DND-41 (cell line): ENCODE measurements at regions not wholly inside any gene's neighbourhood (a gene's known extent, or its start where the extent isn't known, plus 50 kb on each side); places are given as distances from the start of the nearest gene placed in this dataset.

Source experiments
- ATAC-seq: fragments of 200-7000 bp; cut with Tn5 transposase; 3 replicates; pipeline ENCODE4 v1.9.1; 2021; ENCODE audit warnings: low read depth; ENCODE audit not compliant: insufficient read depth
- DNase-seq: peaks from one replicate; pipeline ENCODE4 v3.0.0-alpha.2; 2020
- H2AFZ ChIP-seq: 2 replicates; pipeline ENCODE4 v1.6.0; 2012; ENCODE audit warnings: low read depth, low read length
- H3K27ac ChIP-seq: 2 replicates; pipeline ENCODE4 v1.5.1; 2012; ENCODE audit warnings: low read length, inconsistent platforms
- H3K27me3 ChIP-seq: fragments of 200-600 bp; sonication (generic); 2 replicates; pipeline ENCODE4 v1.6.0; 2012; ENCODE audit warnings: low read length, mild to moderate bottlenecking, inconsistent platforms; ENCODE audit not compliant: insufficient read depth, poor library complexity
- H3K36me3 ChIP-seq: 2 replicates; pipeline ENCODE4 v1.5.1; 2012; ENCODE audit warnings: low read length, inconsistent platforms; ENCODE audit not compliant: insufficient read depth
- H3K4me1 ChIP-seq: 2 replicates; pipeline ENCODE4 v1.5.1; 2012; ENCODE audit warnings: mild to moderate bottlenecking, low read length; ENCODE audit not compliant: insufficient read depth
- H3K4me2 ChIP-seq: 2 replicates; pipeline ENCODE4 v1.6.0; 2012; ENCODE audit warnings: mild to moderate bottlenecking, moderate library complexity, low read length, inconsistent platforms; ENCODE audit not compliant: insufficient read depth
- H3K4me3 ChIP-seq, 2 experiments: fragments of 200-600 bp in 1 of 2; shearing (Covaris generic) in 1 of 2; 2 replicates each; pipeline ENCODE4 v1.5.1; 2012 to 2016; ENCODE audit warnings: inconsistent platforms in 2 of 2, low read length in 2 of 2, mild to moderate bottlenecking in 2 of 2, low read depth in 1 of 2, moderate library complexity in 1 of 2
- H3K79me2 ChIP-seq: 2 replicates; pipeline ENCODE4 v1.6.0; 2012; ENCODE audit warnings: low read length, inconsistent platforms; ENCODE audit not compliant: insufficient read depth
- H3K9ac ChIP-seq: 2 replicates; pipeline ENCODE4 v1.6.0; 2012; ENCODE audit warnings: low read depth, mild to moderate bottlenecking, inconsistent platforms, low read length, moderate library complexity
- H3K9me3 ChIP-seq: 2 replicates; pipeline ENCODE4 v1.5.1; 2012; ENCODE audit warnings: low read length, moderate library complexity, mild to moderate bottlenecking, inconsistent platforms; ENCODE audit not compliant: insufficient read depth, severe bottlenecking
- H4K20me1 ChIP-seq: 2 replicates; pipeline ENCODE4 v1.6.0; 2012; ENCODE audit warnings: low read length; ENCODE audit not compliant: insufficient read depth
- EZH2 ChIP-seq: IDR thresholded peaks from 3 replicates; pipeline ENCODE4 v1.6.1; 2012; ENCODE audit warnings: borderline replicate concordance, low read depth, mild to moderate bottlenecking, moderate library complexity, low read length, inconsistent platforms; ENCODE audit not compliant: severe bottlenecking
- TF ChIP-seq, protein P1 (sequence below): IDR thresholded peaks from 2 replicates; pipeline ENCODE4 v1.5.1; 2012; ENCODE audit warnings: borderline replicate concordance, low read length, moderate library complexity, mild to moderate bottlenecking; ENCODE audit not compliant: poor library complexity, severe bottlenecking; ENCODE audit errors: extremely low read depth

DNA sequence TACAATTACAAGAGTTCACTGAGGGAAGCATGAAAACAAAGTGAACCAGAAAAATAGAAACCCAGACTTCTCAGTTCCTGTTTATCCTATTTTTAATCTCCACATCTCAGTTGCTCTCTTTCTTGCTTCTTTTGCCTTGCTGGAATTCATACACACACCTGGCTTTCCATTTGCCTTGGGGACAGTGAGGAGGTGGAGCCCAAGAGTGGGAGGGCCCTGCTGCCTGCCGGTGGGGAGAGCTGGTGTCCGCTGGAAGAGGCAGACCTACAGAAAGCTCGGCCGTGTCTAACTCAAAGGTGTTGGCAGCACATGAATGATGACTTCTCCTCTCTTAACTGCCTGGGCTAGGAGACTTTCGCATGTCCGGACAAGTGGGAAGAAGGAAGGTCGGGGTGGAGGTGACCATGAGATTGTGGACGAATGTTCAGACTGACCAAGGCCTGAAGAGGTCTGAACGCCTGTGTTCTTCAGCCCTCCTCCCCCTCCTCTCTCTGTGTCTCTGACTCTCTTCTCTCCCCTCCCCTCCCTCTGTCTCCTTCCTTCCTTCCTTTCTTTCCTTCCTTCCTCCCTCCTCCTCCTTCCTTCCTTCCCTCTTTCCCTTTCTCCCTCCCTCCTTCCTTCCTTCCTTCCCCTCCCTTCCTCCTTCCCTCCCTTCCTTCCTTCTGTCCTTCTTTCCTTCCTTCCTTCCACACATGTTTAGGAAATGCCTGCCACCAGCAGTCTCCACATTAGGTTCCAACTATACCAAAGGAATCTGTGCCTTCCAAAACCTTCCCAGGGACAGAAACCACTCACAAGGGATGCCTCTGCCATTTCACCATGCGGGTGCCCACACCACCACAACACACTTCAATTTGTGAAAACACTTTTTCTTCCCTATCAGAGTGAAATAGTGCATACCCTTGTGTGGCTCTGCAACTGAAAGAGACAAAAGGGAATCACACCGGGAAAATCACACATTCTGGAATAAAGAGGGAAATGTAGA, 157.3 kb upstream of the RUNX1 start:
- Histone ChIP-seq H3K4me3 (no peak overlapping the region), H4K20me1 (no peaks in the 10 kb centered on the region), H3K4me1 (peaks cover 21% of the 10 kb centered on the region), H3K36me3 (no peaks in the 10 kb centered on the region), H3K27me3 (no peaks in the 10 kb centered on the region), H3K79me2 (no peaks in the 10 kb centered on the region), H3K4me2 (no peak overlapping the region), H3K27ac (peak overlapping the region; percentile 2; the same call in 1 of the 2 replicates), H3K9me3 (peaks cover 6% of the 10 kb centered on the region), H3K9ac (no peak overlapping the region), H2AFZ (no peak overlapping the region)
- ATAC-seq (no peak), DNase-seq (no peak)
- TF ChIP-seq, protein P1, sequence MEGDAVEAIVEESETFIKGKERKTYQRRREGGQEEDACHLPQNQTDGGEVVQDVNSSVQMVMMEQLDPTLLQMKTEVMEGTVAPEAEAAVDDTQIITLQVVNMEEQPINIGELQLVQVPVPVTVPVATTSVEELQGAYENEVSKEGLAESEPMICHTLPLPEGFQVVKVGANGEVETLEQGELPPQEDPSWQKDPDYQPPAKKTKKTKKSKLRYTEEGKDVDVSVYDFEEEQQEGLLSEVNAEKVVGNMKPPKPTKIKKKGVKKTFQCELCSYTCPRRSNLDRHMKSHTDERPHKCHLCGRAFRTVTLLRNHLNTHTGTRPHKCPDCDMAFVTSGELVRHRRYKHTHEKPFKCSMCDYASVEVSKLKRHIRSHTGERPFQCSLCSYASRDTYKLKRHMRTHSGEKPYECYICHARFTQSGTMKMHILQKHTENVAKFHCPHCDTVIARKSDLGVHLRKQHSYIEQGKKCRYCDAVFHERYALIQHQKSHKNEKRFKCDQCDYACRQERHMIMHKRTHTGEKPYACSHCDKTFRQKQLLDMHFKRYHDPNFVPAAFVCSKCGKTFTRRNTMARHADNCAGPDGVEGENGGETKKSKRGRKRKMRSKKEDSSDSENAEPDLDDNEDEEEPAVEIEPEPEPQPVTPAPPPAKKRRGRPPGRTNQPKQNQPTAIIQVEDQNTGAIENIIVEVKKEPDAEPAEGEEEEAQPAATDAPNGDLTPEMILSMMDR = no peak
- no peak for TF ChIP-seq EZH2

DNA sequence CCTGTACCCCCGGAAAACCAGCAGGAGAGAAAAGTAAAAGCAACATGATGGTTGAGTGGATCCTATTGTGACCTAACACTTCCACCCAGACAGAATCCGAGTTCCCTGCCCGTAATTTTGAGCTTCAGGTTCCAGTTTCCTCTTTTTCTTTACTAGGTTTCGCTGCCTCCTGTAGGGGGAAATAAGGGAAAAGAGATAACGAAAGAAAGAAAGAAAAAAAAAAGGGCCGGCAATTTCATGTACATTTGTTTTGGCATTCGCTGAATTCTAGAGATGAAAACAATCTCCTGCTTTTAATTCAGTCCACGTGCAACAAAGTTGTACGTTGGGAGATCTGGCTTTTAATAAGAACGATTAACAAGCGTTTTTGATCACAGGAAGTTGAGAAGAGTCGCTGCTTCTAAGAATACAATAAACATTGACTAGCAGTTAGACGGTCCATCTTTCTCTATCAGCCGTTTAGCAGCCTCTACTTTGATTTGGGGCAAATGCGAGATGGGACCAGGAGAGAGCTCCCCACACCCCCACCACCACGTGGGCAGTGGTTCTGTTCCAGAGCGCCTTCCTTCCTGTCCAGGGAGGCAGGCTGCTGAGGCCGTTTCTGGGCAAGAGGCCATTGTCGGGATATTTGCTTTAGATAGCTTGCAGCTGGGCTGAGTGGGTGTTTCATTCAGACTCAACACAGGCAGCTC, 155.9 kb upstream of the RUNX1 start:
- peak; percentile 63 for ATAC-seq
- Histone ChIP-seq H3K9ac (no peak overlapping the region), H4K20me1 (no peaks in the 10 kb centered on the region), H3K27me3 (no peaks in the 10 kb centered on the region), H3K4me1 (peaks cover 21% of the 10 kb centered on the region), H3K9me3 (peaks cover under 1% of the 10 kb centered on the region), H3K79me2 (no peaks in the 10 kb centered on the region), H3K27ac (peak overlapping the region; percentile 33; the same call in 1 of the 2 replicates), H3K4me2 (peak overlapping the region; percentile 5; the same call in 1 of the 2 replicates), H2AFZ (no peak overlapping the region; the same call in 1 of the 2 replicates), H3K36me3 (no peaks in the 10 kb centered on the region), H3K4me3 (no peak overlapping the region)
- TF ChIP-seq, protein P1 = peak; percentile 25
- no peak for TF ChIP-seq EZH2
- DNase-seq = peak; percentile 38

DNA sequence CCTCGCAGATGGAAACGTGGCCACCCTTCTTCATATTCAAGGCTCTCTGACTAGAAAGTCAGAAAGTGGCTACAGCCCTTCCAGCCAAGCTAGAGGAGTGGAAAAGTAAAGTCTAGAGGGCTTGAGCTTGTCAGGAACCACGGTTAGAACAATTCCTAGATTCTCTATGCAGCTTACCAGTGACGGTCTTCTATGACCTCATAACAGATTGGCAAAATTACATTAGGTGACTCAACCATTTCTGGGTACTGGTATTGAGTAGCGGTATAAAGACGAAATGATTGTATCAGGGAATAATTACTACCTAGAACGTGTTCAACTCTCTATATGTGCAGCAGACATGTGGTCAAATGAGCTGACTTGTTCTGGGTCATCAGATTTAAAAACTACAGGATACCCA, 155.0 kb upstream of the RUNX1 start:
- Histone ChIP-seq H4K20me1 (no peaks in the 10 kb centered on the region), H3K27ac (no peak overlapping the region; the same call in 1 of the 2 replicates), H3K27me3 (no peaks in the 10 kb centered on the region), H2AFZ (no peak overlapping the region), H3K36me3 (no peaks in the 10 kb centered on the region), H3K4me1 (peaks cover 21% of the 10 kb centered on the region), H3K9ac (no peak overlapping the region), H3K79me2 (no peaks in the 10 kb centered on the region), H3K4me3 (no peak overlapping the region), H3K9me3 (no peaks in the 10 kb centered on the region), H3K4me2 (no peak overlapping the region)
- ATAC-seq = no peak
- DNase-seq = no peak
- TF ChIP-seq EZH2 = no peak
- TF ChIP-seq, protein P1 = no peak
